Gastrocnemius medialis (tissue), 4 donors: ENCODE measurements at regions not wholly inside any gene's neighbourhood (a gene's known extent, or its start where the extent isn't known, plus 50 kb on each side); places are given as distances from the start of the nearest gene placed in this dataset.

Experiments used
- ATAC-seq, 2 donors: fragments of 150-250 bp; one replicate each; pipeline ENCODE4 v1.9.1; 2016
- DNase-seq, 2 donors: peaks; one replicate each; pipeline ENCODE4 v3.0.0-alpha.2; 2019
- H3K27ac ChIP-seq, 4 donors: fragments of 200-600 bp; sonication (generic); 1 replicate in 1 of 4; 2 replicates in 3 of 4; pipeline ENCODE4 v1.5.1; 2016 to 2018; ENCODE audit warnings: mild to moderate bottlenecking in 2 of 4, moderate library complexity in 1 of 4
- H3K27me3 ChIP-seq, 3 donors: fragments of 200-600 bp; sonication (generic) in 2 of 3; 1 replicate in 1 of 3; 2 replicates in 2 of 3; pipeline versions ENCODE4 v1.5.1 to v1.6.0; 2016 to 2019; ENCODE audit warnings: mild to moderate bottlenecking in 1 of 3, moderate library complexity in 1 of 3
- H3K36me3 ChIP-seq, 2 donors: fragments of 200-600 bp; sonication (generic) in 1 of 2; one replicate each; pipeline ENCODE4 v1.5.1; 2017 to 2018
- H3K4me1 ChIP-seq, 2 donors: fragments of 200-600 bp; sonication (generic) in 1 of 2; one replicate each; pipeline ENCODE4 v1.5.1; 2016 to 2017; ENCODE audit warnings: mild to moderate bottlenecking in 2 of 2
- H3K4me3 ChIP-seq, 4 donors: fragments of 200-600 bp; sonication (generic) in 3 of 4; 1 replicate in 1 of 4; 2 replicates in 3 of 4; pipeline ENCODE4 v1.5.1; 2016 to 2019; ENCODE audit warnings: mild to moderate bottlenecking in 2 of 4
- H3K9me3 ChIP-seq, 3 donors: fragments of 200-600 bp; sonication (generic) in 2 of 3; 1 replicate in 1 of 3; 2 replicates in 2 of 3; pipeline ENCODE4 v1.5.1; 2016 to 2019
- POLR2A ChIP-seq, 2 donors: fragments of 450-650 bp; IDR thresholded peaks; one replicate each; pipeline ENCODE4 v1.6.1; 2017; ENCODE audit warnings: antibody characterized with exemption in 2 of 2, mild to moderate bottlenecking in 2 of 2, moderate library complexity in 2 of 2
- in situ Hi-C, 4 donors: fragments of 200-750 bp; cut with MboI; loops; one replicate each; pipeline versions ENCODE4 v1.15.0 to v1.8.0; 2017; ENCODE audit warnings: low sequenced_read_pairs in 4 of 4
- intact Hi-C: fragments of 100-400 bp; cut with DNase I; formaldehyde crosslinking; loops from one replicate; pipeline ENCODE4 v1.15.1; 2023; ENCODE audit warnings: low total_unique reads
- TF ChIP-seq, protein P1 (sequence below), 5 experiments: fragments of 450-650 bp in 3 of 5; fragments of 200-600 bp in 2 of 5; sonication (generic) in 2 of 5; IDR thresholded peaks in 4 of 5; conservative IDR thresholded peaks in 1 of 5; 1 replicate in 4 of 5; 2 replicates in 1 of 5; pipeline ENCODE4 v1.5.1; 2016 to 2019; ENCODE audit warnings: antibody characterized with exemption in 5 of 5, mild to moderate bottlenecking in 3 of 5, moderate library complexity in 3 of 5

DNA sequence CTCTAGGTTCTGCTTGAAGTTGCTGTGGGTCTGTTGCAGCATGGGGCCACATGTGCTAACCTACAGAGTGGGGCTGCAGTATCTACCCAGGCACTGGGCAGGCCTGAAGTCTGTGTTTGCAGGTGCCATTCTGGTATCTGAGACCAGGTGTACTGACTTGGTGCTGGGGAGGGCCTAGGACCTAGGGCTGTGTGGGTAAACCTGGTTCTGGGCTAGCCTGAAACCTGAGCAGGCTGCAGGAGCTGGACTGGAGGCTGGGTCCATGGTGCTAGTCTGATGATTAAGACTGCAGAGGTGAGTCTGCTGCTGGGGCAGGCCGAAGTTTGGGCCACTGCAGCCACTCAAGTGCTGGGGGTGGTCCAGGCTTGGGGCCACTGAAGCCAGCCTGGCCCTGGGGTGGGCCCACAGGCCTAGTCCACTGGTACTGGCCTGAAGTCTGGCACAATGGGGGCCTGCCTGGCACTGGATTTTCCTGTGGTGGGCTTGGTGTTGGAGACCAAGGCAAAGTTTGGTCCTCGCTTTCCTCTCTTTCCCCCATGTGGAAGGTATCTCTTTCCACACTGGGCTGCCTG lies 310.6 kb downstream of the NDFIP2 start:
- intact Hi-C loops: no loop called here
- no peak for TF ChIP-seq POLR2A (IDR thresholded peaks at IDR 0.05)
- TF ChIP-seq, protein P1, sequence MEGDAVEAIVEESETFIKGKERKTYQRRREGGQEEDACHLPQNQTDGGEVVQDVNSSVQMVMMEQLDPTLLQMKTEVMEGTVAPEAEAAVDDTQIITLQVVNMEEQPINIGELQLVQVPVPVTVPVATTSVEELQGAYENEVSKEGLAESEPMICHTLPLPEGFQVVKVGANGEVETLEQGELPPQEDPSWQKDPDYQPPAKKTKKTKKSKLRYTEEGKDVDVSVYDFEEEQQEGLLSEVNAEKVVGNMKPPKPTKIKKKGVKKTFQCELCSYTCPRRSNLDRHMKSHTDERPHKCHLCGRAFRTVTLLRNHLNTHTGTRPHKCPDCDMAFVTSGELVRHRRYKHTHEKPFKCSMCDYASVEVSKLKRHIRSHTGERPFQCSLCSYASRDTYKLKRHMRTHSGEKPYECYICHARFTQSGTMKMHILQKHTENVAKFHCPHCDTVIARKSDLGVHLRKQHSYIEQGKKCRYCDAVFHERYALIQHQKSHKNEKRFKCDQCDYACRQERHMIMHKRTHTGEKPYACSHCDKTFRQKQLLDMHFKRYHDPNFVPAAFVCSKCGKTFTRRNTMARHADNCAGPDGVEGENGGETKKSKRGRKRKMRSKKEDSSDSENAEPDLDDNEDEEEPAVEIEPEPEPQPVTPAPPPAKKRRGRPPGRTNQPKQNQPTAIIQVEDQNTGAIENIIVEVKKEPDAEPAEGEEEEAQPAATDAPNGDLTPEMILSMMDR (IDR thresholded peaks at IDR 0.05 in 4 of 5, conservative IDR thresholded peaks at IDR 0.05 in 1 of 5): no peak
- Histone ChIP-seq H3K27me3 (no peaks in the 10 kb centered on the region), H3K9me3 (peaks cover 0 to 3% (median 3%) of the 10 kb centered on the region in 3 donors), H3K4me3 (no peak overlapping the region), H3K36me3 (no peaks in the 10 kb centered on the region), H3K4me1 (no peaks in the 10 kb centered on the region), H3K27ac (no peak overlapping the region)
- ATAC-seq (no peak), DNase-seq (no peak)
- in situ Hi-C loops: no loop called here

DNA sequence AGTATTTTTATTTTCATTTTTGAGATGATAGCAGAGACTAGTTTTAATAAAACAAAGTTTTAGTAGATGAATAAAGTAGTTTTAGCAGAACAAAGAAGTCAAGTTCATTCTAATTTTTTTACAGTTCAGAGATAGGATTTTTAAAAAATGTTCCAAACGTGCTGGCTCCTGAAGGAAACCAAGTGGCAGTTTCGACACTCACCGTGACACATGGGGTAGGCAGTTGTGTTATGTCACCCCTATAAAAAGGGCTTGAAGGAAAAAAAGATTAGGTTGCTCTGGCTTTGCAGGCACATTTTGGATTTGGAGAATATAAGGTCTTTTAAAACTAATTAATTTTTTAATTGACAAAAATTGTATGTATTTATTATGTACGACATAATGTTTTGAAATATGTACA lies 305.2 kb downstream of the NDFIP2 start:
- Histone ChIP-seq H3K36me3 (no peaks in the 10 kb centered on the region), H3K4me1 (no peaks in the 10 kb centered on the region), H3K27me3 (no peaks in the 10 kb centered on the region), H3K9me3 (peaks cover 0 to 3% (median 3%) of the 10 kb centered on the region in 3 donors), H3K4me3 (no peak overlapping the region), H3K27ac (no peak overlapping the region)
- ATAC-seq (no peak), DNase-seq (no peak)
- intact Hi-C loops: no loop called here
- TF ChIP-seq, protein P1 (IDR thresholded peaks at IDR 0.05 in 4 of 5, conservative IDR thresholded peaks at IDR 0.05 in 1 of 5): no peak
- no peak for TF ChIP-seq POLR2A (IDR thresholded peaks at IDR 0.05)
- in situ Hi-C loops: no loop called here

DNA sequence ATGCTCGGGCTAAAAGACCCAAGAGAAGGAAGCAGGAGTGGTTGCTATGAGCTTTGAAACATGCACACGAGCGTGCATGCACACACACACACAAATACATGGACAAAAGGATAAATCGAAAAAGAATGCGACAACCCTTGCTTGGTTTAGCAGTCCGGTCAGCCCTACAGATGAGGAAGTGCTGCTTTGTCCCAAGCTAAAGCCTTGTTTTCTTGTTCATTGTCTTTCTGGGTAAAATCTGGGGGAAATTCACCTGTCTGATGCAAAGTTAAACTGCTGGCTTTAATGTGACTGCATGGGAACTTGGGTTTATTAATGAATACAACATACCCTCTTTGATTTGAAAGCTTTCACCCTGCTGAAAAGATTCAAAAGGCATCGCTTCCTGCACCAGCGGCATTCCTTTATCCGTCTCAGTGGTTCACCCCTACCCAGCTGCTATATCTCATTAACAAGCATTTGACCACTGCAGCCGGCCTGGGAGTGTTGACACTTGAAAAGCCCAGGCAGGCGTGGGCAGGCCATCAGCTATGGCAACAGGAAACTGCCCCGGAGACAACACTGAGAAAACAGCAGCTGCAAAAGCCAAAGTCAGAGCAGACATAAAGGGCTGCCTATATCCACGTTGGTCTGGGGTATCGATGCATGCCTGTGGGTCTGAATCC lies 301.7 kb downstream of the NDFIP2 start:
- Histone ChIP-seq H3K36me3 (no peaks in the 10 kb centered on the region), H3K9me3 (peaks cover 0 to 3% (median 0%) of the 10 kb centered on the region in 3 donors), H3K4me3 (no peak overlapping the region), H3K27ac (no peak overlapping the region), H3K4me1 (peaks cover 0 to 4% of the 10 kb centered on the region in 2 donors), H3K27me3 (no peaks in the 10 kb centered on the region)
- in situ Hi-C loops (no loop called here), intact Hi-C loops (no loop called here)
- TF ChIP-seq, protein P1 (IDR thresholded peaks at IDR 0.05 in 4 of 5, conservative IDR thresholded peaks at IDR 0.05 in 1 of 5): no peak
- no peak for TF ChIP-seq POLR2A (IDR thresholded peaks at IDR 0.05)
- no peak for DNase-seq
- peak in 1 of 2 donors; percentile 42 for ATAC-seq

DNA sequence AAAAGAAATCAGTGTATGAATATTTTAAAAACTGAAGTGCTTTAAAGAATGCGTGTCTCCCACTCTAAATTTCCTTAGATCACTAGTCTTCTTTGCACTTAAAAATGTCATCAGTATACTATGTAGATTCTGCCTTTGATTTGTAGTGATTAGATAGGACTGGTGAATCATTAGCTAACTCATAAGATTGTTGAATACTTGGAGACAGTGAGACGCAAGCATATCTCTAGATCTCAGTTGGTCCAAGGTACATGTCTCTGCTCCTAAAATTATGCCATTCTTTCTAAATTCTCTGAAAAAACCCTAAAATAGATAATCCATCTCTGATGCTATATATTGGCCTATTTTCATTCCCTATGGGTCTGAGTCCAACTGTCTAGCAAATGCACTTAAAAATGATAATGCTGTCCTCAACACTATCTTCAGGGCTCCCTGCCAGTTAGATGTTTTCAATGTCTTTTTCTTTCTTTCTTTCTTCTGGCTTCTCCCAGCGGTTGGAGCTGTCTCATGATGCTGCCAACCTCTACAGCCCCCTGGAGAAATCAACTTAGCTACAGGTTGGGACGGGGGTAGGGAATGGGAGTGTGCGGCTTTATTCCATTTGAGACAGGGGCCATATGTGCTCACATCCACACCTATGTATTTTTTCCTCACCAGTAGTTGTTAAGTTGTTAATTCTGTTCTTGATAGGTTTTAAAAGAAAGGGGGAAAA lies 301.0 kb downstream of the NDFIP2 start:
- Histone ChIP-seq H3K27me3 (no peaks in the 10 kb centered on the region), H3K27ac (no peak overlapping the region), H3K4me1 (peaks cover 0 to 4% of the 10 kb centered on the region in 2 donors), H3K36me3 (no peaks in the 10 kb centered on the region), H3K4me3 (no peak overlapping the region), H3K9me3 (no peaks in the 10 kb centered on the region)
- ATAC-seq (no peak), DNase-seq (no peak)
- intact Hi-C loops (no loop called here), in situ Hi-C loops (no loop called here)
- TF ChIP-seq POLR2A (IDR thresholded peaks at IDR 0.05): no peak
- TF ChIP-seq, protein P1 (IDR thresholded peaks at IDR 0.05 in 4 of 5, conservative IDR thresholded peaks at IDR 0.05 in 1 of 5): no peak
